Neural cell (in vitro differentiated cells): ENCODE measurements at regions not wholly inside any gene's neighbourhood (a gene's known extent, or its start where the extent isn't known, plus 50 kb on each side); places are given as distances from the start of the nearest gene placed in this dataset.

Source experiments
- H2AFZ ChIP-seq: fragments of 200-600, 300-800 bp; sonication (generic), shearing (Covaris generic); 2 replicates; pipeline ENCODE4 v1.6.0; 2014; ENCODE audit warnings: low read depth, mild to moderate bottlenecking, antibody characterized with exemption, low read length, moderate library complexity
- H3F3A ChIP-seq: fragments of 200-600 bp; shearing (Covaris generic); 2 replicates; pipeline ENCODE4 v1.6.1; 2016; ENCODE audit warnings: mild to moderate bottlenecking, moderate library complexity, mixed read lengths, antibody characterized with exemption, low read length; ENCODE audit not compliant: insufficient read depth, poor library complexity, severe bottlenecking
- H3K27ac ChIP-seq: fragments of 200-600, 300-800 bp; sonication (generic), shearing (Covaris generic); 2 replicates; pipeline ENCODE4 v1.5.1; 2014; ENCODE audit warnings: mild to moderate bottlenecking, low read length, moderate library complexity
- H3K27me3 ChIP-seq: fragments of 300-800, 200-600 bp; sonication (generic), shearing (Covaris generic); 2 replicates; pipeline ENCODE4 v1.6.0; 2014; ENCODE audit warnings: mild to moderate bottlenecking, low read depth, low read length, moderate library complexity; ENCODE audit not compliant: insufficient read depth
- H3K36me3 ChIP-seq: fragments of 300-800, 200-600 bp; sonication (generic), shearing (Covaris generic); 2 replicates; pipeline ENCODE4 v1.5.1; 2014; ENCODE audit warnings: mild to moderate bottlenecking, antibody characterized with exemption, low read length, moderate library complexity; ENCODE audit not compliant: insufficient read depth
- H3K4me2 ChIP-seq: fragments of 300-800, 200-600 bp; sonication (generic), shearing (Covaris generic); 2 replicates; pipeline ENCODE4 v1.6.0; 2014; ENCODE audit warnings: mild to moderate bottlenecking, low read length
- H3K4me3 ChIP-seq: fragments of 300-800, 200-600 bp; sonication (generic), shearing (Covaris generic); 2 replicates; pipeline ENCODE4 v1.5.1; 2014; ENCODE audit warnings: mild to moderate bottlenecking, low read length, moderate library complexity
- H3K79me2 ChIP-seq: fragments of 200-600 bp; shearing (Covaris generic); replicated peaks from 2 replicates; pipeline ENCODE4 v1.6.0; 2014; ENCODE audit warnings: mild to moderate bottlenecking, low read length, moderate library complexity; ENCODE audit not compliant: insufficient read depth
- H3K9ac ChIP-seq: fragments of 300-800, 200-600 bp; sonication (generic), shearing (Covaris generic); 2 replicates; pipeline ENCODE4 v1.6.1; 2016; ENCODE audit warnings: mild to moderate bottlenecking, low read length, mixed read lengths
- H3K9me2 ChIP-seq: fragments of 200-600 bp; shearing (Covaris generic); 2 replicates; pipeline ENCODE4 v1.6.1; 2016; ENCODE audit warnings: mild to moderate bottlenecking, low read length, mixed read lengths; ENCODE audit not compliant: insufficient read depth
- H3K9me3 ChIP-seq: fragments of 200-600, 300-800 bp; sonication (generic), shearing (Covaris generic); 2 replicates; pipeline ENCODE4 v1.6.1; 2016; ENCODE audit warnings: mild to moderate bottlenecking, mixed run types, low read length, moderate library complexity, mixed read lengths
- H4K20me1 ChIP-seq: fragments of 200-600 bp; shearing (Covaris generic); 2 replicates; pipeline ENCODE4 v1.6.1; 2016; ENCODE audit warnings: mild to moderate bottlenecking, mixed run types; ENCODE audit not compliant: insufficient read depth
- EP300 ChIP-seq: fragments of 450-650 bp; conservative IDR thresholded peaks from 2 replicates; pipeline ENCODE4 v1.6.1; 2014; ENCODE audit warnings: antibody characterized with exemption, mild to moderate bottlenecking, moderate library complexity; ENCODE audit not compliant: poor library complexity, severe bottlenecking
- EZH2 ChIP-seq: fragments of 200-600, 300-800 bp; shearing (Covaris generic), sonication (generic); IDR thresholded peaks from 2 replicates; pipeline ENCODE4 v1.6.1; 2014; ENCODE audit warnings: antibody characterized with exemption, low read length, borderline replicate concordance, mild to moderate bottlenecking; ENCODE audit not compliant: insufficient read depth, poor library complexity, severe bottlenecking
- MXI1 ChIP-seq: fragments of 450-650 bp; conservative IDR thresholded peaks from 2 replicates; pipeline ENCODE4 v1.6.1; 2014; ENCODE audit warnings: antibody characterized with exemption, mild to moderate bottlenecking; ENCODE audit not compliant: poor library complexity, severe bottlenecking
- POLR2AphosphoS5 ChIP-seq: IDR thresholded peaks from 2 replicates; pipeline ENCODE4 v1.6.1; 2012
- RAD21 ChIP-seq: fragments of 450-650 bp; conservative IDR thresholded peaks from 2 replicates; pipeline ENCODE4 v1.6.1; 2014; ENCODE audit warnings: antibody characterized with exemption, mild to moderate bottlenecking, moderate library complexity
- REST ChIP-seq: IDR thresholded peaks from 2 replicates; pipeline ENCODE4 v1.6.1; 2012; ENCODE audit warnings: borderline replicate concordance
- SMC3 ChIP-seq: fragments of 450-650 bp; conservative IDR thresholded peaks from 2 replicates; pipeline ENCODE4 v1.6.1; 2014; ENCODE audit warnings: antibody characterized with exemption, mild to moderate bottlenecking, moderate library complexity; ENCODE audit not compliant: poor library complexity
- TAF1 ChIP-seq: IDR thresholded peaks from 2 replicates; pipeline ENCODE4 v1.6.1; 2012; ENCODE audit warnings: low read depth
- TF ChIP-seq, protein P1 (sequence below): fragments of 450-650 bp; IDR thresholded peaks from 2 replicates; pipeline ENCODE4 v1.5.1; 2014; ENCODE audit warnings: antibody characterized with exemption, mild to moderate bottlenecking, moderate library complexity; ENCODE audit not compliant: poor library complexity, severe bottlenecking

GRCh38 chr3:72655131-72655551 lies 193.1 kb downstream of the SHQ1 start:
- Histone ChIP-seq H3K36me3 (no peaks in the 10 kb centered on the region), H3K4me2 (no peak overlapping the region), H3K27me3 (no peaks in the 10 kb centered on the region), H3K79me2 (no peaks in the 10 kb centered on the region), H3K27ac (no peak overlapping the region), H3K4me3 (peak overlapping the region; percentile 41), H3K9ac (no peak overlapping the region), H3F3A (no peaks in the 10 kb centered on the region), H3K9me2 (no peaks in the 10 kb centered on the region), H3K9me3 (no peaks in the 10 kb centered on the region), H2AFZ (no peak overlapping the region), H4K20me1 (no peaks in the 10 kb centered on the region)
- no peak for TF ChIP-seq EZH2
- no peak for TF ChIP-seq SMC3
- TF ChIP-seq REST, result no peak
- no peak for TF ChIP-seq POLR2AphosphoS5
- no peak for TF ChIP-seq EP300
- TF ChIP-seq, protein P1, sequence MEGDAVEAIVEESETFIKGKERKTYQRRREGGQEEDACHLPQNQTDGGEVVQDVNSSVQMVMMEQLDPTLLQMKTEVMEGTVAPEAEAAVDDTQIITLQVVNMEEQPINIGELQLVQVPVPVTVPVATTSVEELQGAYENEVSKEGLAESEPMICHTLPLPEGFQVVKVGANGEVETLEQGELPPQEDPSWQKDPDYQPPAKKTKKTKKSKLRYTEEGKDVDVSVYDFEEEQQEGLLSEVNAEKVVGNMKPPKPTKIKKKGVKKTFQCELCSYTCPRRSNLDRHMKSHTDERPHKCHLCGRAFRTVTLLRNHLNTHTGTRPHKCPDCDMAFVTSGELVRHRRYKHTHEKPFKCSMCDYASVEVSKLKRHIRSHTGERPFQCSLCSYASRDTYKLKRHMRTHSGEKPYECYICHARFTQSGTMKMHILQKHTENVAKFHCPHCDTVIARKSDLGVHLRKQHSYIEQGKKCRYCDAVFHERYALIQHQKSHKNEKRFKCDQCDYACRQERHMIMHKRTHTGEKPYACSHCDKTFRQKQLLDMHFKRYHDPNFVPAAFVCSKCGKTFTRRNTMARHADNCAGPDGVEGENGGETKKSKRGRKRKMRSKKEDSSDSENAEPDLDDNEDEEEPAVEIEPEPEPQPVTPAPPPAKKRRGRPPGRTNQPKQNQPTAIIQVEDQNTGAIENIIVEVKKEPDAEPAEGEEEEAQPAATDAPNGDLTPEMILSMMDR, result no peak
- TF ChIP-seq RAD21, result no peak

GRCh38 chr3:72652395-72652794 lies 195.8 kb downstream of the SHQ1 start:
- H3K9me2 ChIP-seq, result no peaks in the 10 kb centered on the region
- no peaks in the 10 kb centered on the region for H3K79me2 ChIP-seq
- H3F3A ChIP-seq, result no peaks in the 10 kb centered on the region
- H3K4me3 ChIP-seq, result no peak overlapping the region
- H3K4me2 ChIP-seq, result no peak overlapping the region
- no peak overlapping the region for H3K9ac ChIP-seq
- H3K36me3 ChIP-seq, result no peaks in the 10 kb centered on the region
- no peaks in the 10 kb centered on the region for H3K9me3 ChIP-seq
- H3K27me3 ChIP-seq, result no peaks in the 10 kb centered on the region
- TF ChIP-seq EP300 (no peak), MXI1 (no peak), POLR2AphosphoS5 (no peak), EZH2 (no peak), SMC3 (no peak), RAD21 (no peak), TAF1 (no peak), REST (no peak)
- TF ChIP-seq, protein P1, result no peak
- no peak overlapping the region for H2AFZ ChIP-seq
- no peaks in the 10 kb centered on the region for H4K20me1 ChIP-seq
- no peak overlapping the region for H3K27ac ChIP-seq
